IMR-90 (cell line): ENCODE measurements at regions not wholly inside any gene's neighbourhood (a gene's known extent, or its start where the extent isn't known, plus 50 kb on each side); places are given as distances from the start of the nearest gene placed in this dataset.

Experiments used
- ATAC-seq: fragments of 200-7000 bp; cut with Tn5 transposase; 2 replicates; pipeline ENCODE4 v1.9.1; 2020; ENCODE audit warnings: low read depth, mild to moderate bottlenecking, moderate library complexity
- BruUV-seq: library from RNA; stranded (reverse); fragments of 400-500 nt; replicated peaks from 2 replicates; lab custom pipeline; 2021; lab: Mats Ljungman, UMichigan
- CTCF ChIA-PET: fragments of 300-600 bp; formaldehyde crosslinking; extraction: SDS; loops from one replicate; lab custom pipeline; 2021; ENCODE audit warnings: antibody characterized with exemption; lab: Yijun Ruan, JAX
- POLR2A ChIA-PET: fragments of 300-600 bp; sonication (Branson Sonifier 250); formaldehyde crosslinking; loops from one replicate; lab custom pipeline; 2022; ENCODE audit warnings: antibody characterized with exemption; ENCODE audit not compliant: unreplicated experiment; lab: Charles Lee
- DNase-seq: peaks from one replicate; pipeline ENCODE4 v3.0.0; 2013
- H2AFZ ChIP-seq: replicated peaks from 2 replicates; pipeline ENCODE3; 2013; ENCODE audit warnings: low read length, mild to moderate bottlenecking; ENCODE audit not compliant: poor library complexity
- H2AK5ac ChIP-seq: 2 replicates; pipeline ENCODE4 v1.6.1; 2013; ENCODE audit warnings: low read depth, low read length, inconsistent platforms
- H2AK9ac ChIP-seq: replicated peaks from 2 replicates; pipeline ENCODE3; 2013; ENCODE audit warnings: mild to moderate bottlenecking, low read depth, low read length, moderate library complexity; ENCODE audit not compliant: poor library complexity
- H2BK120ac ChIP-seq: 2 replicates; pipeline ENCODE4 v1.6.1; 2013; ENCODE audit warnings: low read depth, low read length, inconsistent platforms
- H2BK15ac ChIP-seq: 3 replicates; pipeline ENCODE4 v1.6.1; 2013; ENCODE audit warnings: low read depth, low read length, inconsistent platforms
- H2BK20ac ChIP-seq: 2 replicates; pipeline ENCODE4 v1.6.1; 2013; ENCODE audit warnings: low read depth, mild to moderate bottlenecking, inconsistent platforms, low read length, moderate library complexity
- H2BK5ac ChIP-seq: 2 replicates; pipeline ENCODE4 v1.6.1; 2013; ENCODE audit warnings: mild to moderate bottlenecking, low read depth, low read length, inconsistent platforms; ENCODE audit not compliant: poor library complexity, severe bottlenecking
- H3K14ac ChIP-seq: replicated peaks from 2 replicates; pipeline ENCODE4 v1.6.1; 2013; ENCODE audit warnings: low read depth, low read length, inconsistent platforms
- H3K18ac ChIP-seq: 2 replicates; pipeline ENCODE4 v1.6.1; 2013; ENCODE audit warnings: low read depth, low read length, control low read depth
- H3K23ac ChIP-seq: 2 replicates; pipeline ENCODE4 v1.6.1; 2013; ENCODE audit warnings: low read depth, low read length, inconsistent platforms
- H3K27ac ChIP-seq: 2 replicates; pipeline ENCODE4 v1.5.1; 2013; ENCODE audit warnings: mild to moderate bottlenecking, control low read depth, low read length; ENCODE audit not compliant: insufficient read depth
- H3K27me3 ChIP-seq: 2 replicates; pipeline ENCODE4 v1.6.1; 2013; ENCODE audit warnings: low read length; ENCODE audit not compliant: control insufficient read depth, insufficient read depth
- H3K36me3 ChIP-seq: 2 replicates; pipeline ENCODE4 v1.6.1; 2013; ENCODE audit warnings: low read length, mixed read lengths; ENCODE audit not compliant: control insufficient read depth, insufficient read depth
- H3K4ac ChIP-seq: 2 replicates; pipeline ENCODE4 v1.6.1; 2013; ENCODE audit warnings: low read depth, low read length, inconsistent platforms
- H3K4me1 ChIP-seq: 2 replicates; pipeline ENCODE4 v1.6.1; 2013; ENCODE audit warnings: low read length, mixed read lengths; ENCODE audit not compliant: control insufficient read depth, insufficient read depth
- H3K4me2 ChIP-seq: 2 replicates; pipeline ENCODE4 v1.6.1; 2013; ENCODE audit warnings: low read depth, mild to moderate bottlenecking, control low read depth, low read length, moderate library complexity
- H3K4me3 ChIP-seq: 2 replicates; pipeline ENCODE4 v1.5.1; 2013; ENCODE audit warnings: low read depth, mild to moderate bottlenecking, control low read depth, low read length, moderate library complexity; ENCODE audit not compliant: insufficient read depth
- H3K56ac ChIP-seq: 2 replicates; pipeline ENCODE4 v1.6.1; 2013; ENCODE audit warnings: low read length, inconsistent platforms; ENCODE audit not compliant: insufficient read depth; ENCODE audit errors: extremely low read depth
- H3K79me1 ChIP-seq, 2 experiments: 2 replicates each; pipeline ENCODE4 v1.6.1; 2013; ENCODE audit warnings: low read length in 2 of 2, inconsistent platforms in 1 of 2, low read depth in 1 of 2
- H3K9ac ChIP-seq: 2 replicates; pipeline ENCODE4 v1.6.1; 2013; ENCODE audit warnings: low read depth, low read length, control low read depth
- H3K9me1 ChIP-seq: 2 replicates; pipeline ENCODE4 v1.6.1; 2013; ENCODE audit warnings: low read length, inconsistent platforms; ENCODE audit not compliant: insufficient read depth
- H3K9me3 ChIP-seq: 2 replicates; pipeline ENCODE4 v1.6.1; 2013; ENCODE audit warnings: low read length; ENCODE audit not compliant: control insufficient read depth, insufficient read depth
- H4K20me1 ChIP-seq: 2 replicates; pipeline ENCODE4 v1.6.1; 2013; ENCODE audit warnings: low read length, inconsistent platforms; ENCODE audit not compliant: insufficient read depth
- H4K5ac ChIP-seq: 2 replicates; pipeline ENCODE4 v1.6.1; 2013; ENCODE audit warnings: mild to moderate bottlenecking, low read depth, low read length, control low read depth
- H4K8ac ChIP-seq, 2 experiments: 2 replicates each; pipeline ENCODE4 v1.6.1; 2013; ENCODE audit warnings: low read depth in 2 of 2, low read length in 2 of 2, control low read depth in 1 of 2, inconsistent platforms in 1 of 2
- H4K91ac ChIP-seq: 2 replicates; pipeline ENCODE4 v1.6.1; 2013; ENCODE audit warnings: low read depth, low read length, inconsistent platforms; ENCODE audit not compliant: insufficient read depth
- BHLHE40 ChIP-seq: fragments of 150-350 bp; IDR thresholded peaks from 2 replicates; pipeline ENCODE4 v1.6.1; 2016; ENCODE audit warnings: mild to moderate bottlenecking, low read depth, low read length
- CEBPB ChIP-seq: IDR thresholded peaks from 2 replicates; pipeline ENCODE4 v1.6.1; 2012; ENCODE audit warnings: low read depth, low read length, improper control_type of control experiment
- CHD1 ChIP-seq: IDR thresholded peaks from 2 replicates; pipeline ENCODE4 v1.6.1; 2012; ENCODE audit warnings: low read depth, low read length, improper control_type of control experiment
- ELK1 ChIP-seq: fragments of 150-350 bp; IDR thresholded peaks from 2 replicates; pipeline ENCODE4 v1.6.1; 2016; ENCODE audit warnings: low read depth, mild to moderate bottlenecking, low read length, moderate library complexity, borderline replicate concordance
- FOS ChIP-seq: fragments of 150-350 bp; IDR thresholded peaks from 2 replicates; pipeline ENCODE4 v1.6.1; 2016; ENCODE audit warnings: low read depth, low read length
- MAZ ChIP-seq: IDR thresholded peaks from 2 replicates; pipeline ENCODE4 v1.6.1; 2012; ENCODE audit warnings: low read depth, mild to moderate bottlenecking, low read length, improper control_type of control experiment, moderate library complexity, borderline replicate concordance
- MXI1 ChIP-seq: IDR thresholded peaks from 2 replicates; pipeline ENCODE4 v1.6.1; 2012; ENCODE audit warnings: low read depth, mild to moderate bottlenecking, low read length, moderate library complexity, borderline replicate concordance
- NFE2L2 ChIP-seq: fragments of 150-350 bp; IDR thresholded peaks from 2 replicates; pipeline ENCODE4 v1.6.1; 2016; ENCODE audit warnings: low read depth, mild to moderate bottlenecking, low read length
- POLR2A ChIP-seq: IDR thresholded peaks from 2 replicates; pipeline ENCODE4 v1.6.1; 2012; ENCODE audit warnings: mild to moderate bottlenecking, low read depth, low read length
- RFX5 ChIP-seq: IDR thresholded peaks from 2 replicates; pipeline ENCODE4 v1.8.0; 2012; ENCODE audit warnings: low read depth, mild to moderate bottlenecking, low read length, moderate library complexity
- SMC3 ChIP-seq: fragments of 150-350 bp; IDR thresholded peaks from 2 replicates; pipeline ENCODE4 v1.6.1; 2016; ENCODE audit warnings: low read depth, mild to moderate bottlenecking, antibody characterized with exemption, low read length, moderate library complexity
- WGBS, 2 experiments: methylation state at CpG; one replicate each; pipeline versions ENCODE4 v1.1.5 to v1.1.7; 2013; ENCODE audit warnings: missing lambda C conversion rate in 2 of 2; ENCODE audit not compliant: insufficient read length in 1 of 2; ENCODE audit errors: extremely low coverage in 2 of 2; 5-methylcytosine and 5-hydroxymethylcytosine counted together
- dilution Hi-C: fragments of 300-500 bp; cut with HindIII; formaldehyde crosslinking; loops from one replicate; pipeline ENCODE4 v1.14.3; 2018; ENCODE audit warnings: low sequenced_read_pairs; ENCODE audit not compliant: unreplicated experiment
- in situ Hi-C: fragments of 300-500 bp; cut with MboI; formaldehyde crosslinking; loops from 3 replicates; pipeline ENCODE4 v1.14.3; 2019; ENCODE audit warnings: low sequenced_read_pairs, inconsistent platforms, mixed read lengths
- intact Hi-C: fragments of 100-400 bp; cut with micrococcal nuclease; formaldehyde crosslinking; loops from 2 replicates; pipeline ENCODE4 v1.10.0; 2022

DNA sequence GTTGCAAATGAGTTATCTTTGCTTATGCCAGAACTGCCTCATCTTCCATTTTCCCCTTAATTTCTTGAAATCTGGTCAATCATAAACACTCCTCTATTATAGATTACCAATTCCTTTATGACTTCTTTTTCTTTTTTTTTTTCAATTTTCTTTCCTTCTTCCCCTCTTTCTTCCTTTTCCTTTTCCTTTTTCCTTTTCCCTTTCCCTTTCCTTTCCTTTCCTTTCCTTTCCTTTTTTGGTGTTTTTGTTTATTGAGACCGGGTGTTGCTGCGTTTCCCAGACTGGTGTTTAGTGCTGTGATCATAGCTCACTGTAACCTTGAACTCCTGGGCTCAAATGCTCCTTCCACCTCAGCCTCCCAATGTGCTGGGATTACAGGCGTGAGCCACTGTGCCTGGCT, 151.4 kb upstream of the FOXP2 start:
- in situ Hi-C loops = no loop called here
- Histone ChIP-seq H3K9ac (no peak overlapping the region), H2AK5ac (no peak overlapping the region), H3K9me1 (no peaks in the 10 kb centered on the region), H3K14ac (no peak overlapping the region), H2BK120ac (no peak overlapping the region), H3K4ac (no peak overlapping the region), H2BK5ac (no peak overlapping the region), H2BK15ac (no peak overlapping the region), H3K9me3 (no peaks in the 10 kb centered on the region), H3K18ac (no peak overlapping the region), H3K79me1 (no peaks in the 10 kb centered on the region), H3K4me1 (no peaks in the 10 kb centered on the region), H2BK20ac (no peak overlapping the region), H3K27me3 (no peaks in the 10 kb centered on the region), H2AK9ac (no peak overlapping the region), H4K20me1 (no peaks in the 10 kb centered on the region), H4K91ac (no peak overlapping the region), H3K27ac (no peak overlapping the region), H3K23ac (no peak overlapping the region), H2AFZ (no peak overlapping the region), H3K36me3 (no peaks in the 10 kb centered on the region), H4K8ac (no peak overlapping the region), H3K56ac (no peak overlapping the region), H3K4me2 (no peak overlapping the region), H3K4me3 (no peak overlapping the region), H4K5ac (no peak overlapping the region)
- dilution Hi-C loops = no loop called here
- ChIA-PET POLR2A (no interaction called here), CTCF (interaction anchor here (1.4 kb wide), 1 partner anchor 25 kb away, joined by 3 read pairs; no protein-coding TSS in a partner anchor)
- intact Hi-C loops = no loop called here
- ATAC-seq (no peak), DNase-seq (no peak)
- no CpG with 5 or more reads among the region's 3 CpGs for WGBS, 2 experiments
- no peak for TF ChIP-seq CHD1
- TF ChIP-seq POLR2A = no peak
- no peak for TF ChIP-seq RFX5
- no peak for TF ChIP-seq ELK1
- TF ChIP-seq MAZ = no peak
- no peak for TF ChIP-seq MXI1
- no peak for TF ChIP-seq NFE2L2
- TF ChIP-seq FOS = no peak
- TF ChIP-seq SMC3 = no peak
- TF ChIP-seq BHLHE40 = no peak
- no peak for TF ChIP-seq CEBPB
- no TSS peak for BruUV-seq
